Natural killer cell (primary cell): ENCODE measurements at regions not wholly inside any gene's neighbourhood (a gene's known extent, or its start where the extent isn't known, plus 50 kb on each side); places are given as distances from the start of the nearest gene placed in this dataset.

Experiments used
- ATAC-seq, 3 donors: fragments of 150-1000 bp in 2 of 3; fragments of 200-7000 bp in 1 of 3; cut with Tn5 transposase; 1 replicate in 1 of 3; 2 replicates in 2 of 3; pipeline ENCODE4 v1.10.0; 2021; ENCODE audit warnings: mild to moderate bottlenecking in 2 of 3, moderate library complexity in 2 of 3
- DNase-seq, 2 donors: peaks; one replicate each; pipeline versions ENCODE4 v3.0.0 to v3.0.0-alpha.2; 2013 to 2021; ENCODE audit warnings: mixed read lengths in 1 of 2
- H3K27ac ChIP-seq: one replicate; pipeline ENCODE4 v1.5.1; 2013; ENCODE audit warnings: mild to moderate bottlenecking, low read length
- H3K27me3 ChIP-seq: one replicate; pipeline ENCODE4 v1.6.1; 2013; ENCODE audit warnings: low read length; ENCODE audit not compliant: control insufficient read depth, insufficient read depth
- H3K36me3 ChIP-seq: one replicate; pipeline ENCODE4 v1.6.1; 2013; ENCODE audit warnings: low read length; ENCODE audit not compliant: control insufficient read depth, insufficient read depth
- H3K4me1 ChIP-seq: one replicate; pipeline ENCODE4 v1.6.1; 2013; ENCODE audit warnings: low read length; ENCODE audit not compliant: control insufficient read depth, insufficient read depth
- H3K4me3 ChIP-seq: one replicate; pipeline ENCODE4 v1.5.1; 2013; ENCODE audit warnings: low read length
- H3K9me3 ChIP-seq: one replicate; pipeline ENCODE4 v1.6.1; 2013; ENCODE audit warnings: low read length; ENCODE audit not compliant: control insufficient read depth, insufficient read depth
- H3K27ac Mint-ChIP-seq, 2 donors: one replicate each; pipeline ENCODE4 v1.8.0; 2022; ENCODE audit warnings: mild to moderate bottlenecking in 2 of 2, mixed read lengths in 2 of 2, moderate library complexity in 1 of 2
- H3K27me3 Mint-ChIP-seq, 2 donors: one replicate each; pipeline ENCODE4 v1.8.0; 2022; ENCODE audit warnings: low read depth in 2 of 2, mixed read lengths in 2 of 2
- H3K36me3 Mint-ChIP-seq: one replicate; pipeline ENCODE4 v1.8.0; 2022; ENCODE audit warnings: mixed read lengths
- H3K4me1 Mint-ChIP-seq, 2 donors: one replicate each; pipeline ENCODE4 v1.8.0; 2022; ENCODE audit warnings: mixed read lengths in 2 of 2
- H3K4me3 Mint-ChIP-seq: one replicate; pipeline ENCODE4 v1.8.0; 2022; ENCODE audit warnings: mild to moderate bottlenecking, moderate library complexity, mixed read lengths
- H3K9me3 Mint-ChIP-seq, 2 donors: one replicate each; pipeline ENCODE4 v1.8.0; 2022; ENCODE audit warnings: mixed read lengths in 2 of 2
- CTCF ChIP-seq: fragments of 200-600 bp; IDR thresholded peaks from one replicate; pipeline ENCODE4 v1.8.0; 2022; ENCODE audit warnings: antibody characterized with exemption
- WGBS: methylation state at CpG from one replicate; pipeline ENCODE4 v1.1.7; 2013; ENCODE audit warnings: missing lambda C conversion rate; ENCODE audit not compliant: insufficient coverage; 5-methylcytosine and 5-hydroxymethylcytosine counted together
- intact Hi-C: fragments of 100-400 bp; cut with micrococcal nuclease; formaldehyde crosslinking; loops from one replicate; pipeline ENCODE4 v1.14.2; 2022

DNA sequence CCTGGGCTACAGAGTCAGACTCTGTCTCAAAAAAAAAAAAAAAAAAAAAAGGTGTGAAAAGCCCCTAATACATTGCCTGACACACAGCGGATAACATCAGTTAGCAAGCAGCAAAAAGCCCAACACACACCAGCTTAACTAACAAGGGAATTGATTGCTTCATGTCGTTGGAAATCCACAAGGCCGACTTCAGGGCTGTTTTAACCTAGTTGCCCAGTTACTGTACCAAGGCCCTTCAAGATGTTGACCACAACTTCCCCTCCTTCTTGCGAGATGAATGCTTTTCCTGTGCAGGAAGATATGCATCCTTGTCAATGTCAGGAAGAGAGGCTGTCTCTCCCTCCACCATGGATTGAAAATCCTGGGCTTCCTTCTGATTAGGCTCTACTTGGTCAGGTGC lies 202.9 kb downstream of the MIB1 start:
- Histone ChIP-seq H3K9me3 (no peaks in the 10 kb centered on the region), H3K27ac (no peak overlapping the region), H3K27me3 (no peaks in the 10 kb centered on the region), H3K4me3 (no peak overlapping the region), H3K4me1 (no peaks in the 10 kb centered on the region), H3K36me3 (no peaks in the 10 kb centered on the region)
- H3K4me1 Mint-ChIP-seq, result no peaks in the 10 kb centered on the region
- no peak for ATAC-seq
- no peak overlapping the region for H3K4me3 Mint-ChIP-seq
- intact Hi-C loops, result no loop called here
- H3K36me3 Mint-ChIP-seq, result no peaks in the 10 kb centered on the region
- no peak overlapping the region for H3K27ac Mint-ChIP-seq
- DNase-seq, result no peak
- no peaks in the 10 kb centered on the region for H3K9me3 Mint-ChIP-seq
- 33% methylated on average over 4 of the region's 4 CpGs for WGBS
- peaks cover 5 to 7% of the 10 kb centered on the region in 2 donors for H3K27me3 Mint-ChIP-seq
- TF ChIP-seq CTCF, result no peak

GRCh38 chr18:21949326-21950015 lies 208.9 kb downstream of the MIB1 start:
- H3K27ac Mint-ChIP-seq, result no peak overlapping the region
- H3K36me3 Mint-ChIP-seq, result no peaks in the 10 kb centered on the region
- Histone ChIP-seq H3K4me1 (no peaks in the 10 kb centered on the region), H3K9me3 (no peaks in the 10 kb centered on the region), H3K4me3 (no peak overlapping the region), H3K36me3 (no peaks in the 10 kb centered on the region), H3K27me3 (no peaks in the 10 kb centered on the region), H3K27ac (no peak overlapping the region)
- intact Hi-C loops, result no loop called here
- no peaks in the 10 kb centered on the region for H3K4me1 Mint-ChIP-seq
- H3K4me3 Mint-ChIP-seq, result no peak overlapping the region
- WGBS, result 89% methylated on average over 8 of the region's 8 CpGs
- TF ChIP-seq CTCF, result no peak
- no peak for DNase-seq
- peaks cover 17 to 42% of the 10 kb centered on the region in 2 donors for H3K27me3 Mint-ChIP-seq
- ATAC-seq, result no peak
- H3K9me3 Mint-ChIP-seq, result no peaks in the 10 kb centered on the region

DNA sequence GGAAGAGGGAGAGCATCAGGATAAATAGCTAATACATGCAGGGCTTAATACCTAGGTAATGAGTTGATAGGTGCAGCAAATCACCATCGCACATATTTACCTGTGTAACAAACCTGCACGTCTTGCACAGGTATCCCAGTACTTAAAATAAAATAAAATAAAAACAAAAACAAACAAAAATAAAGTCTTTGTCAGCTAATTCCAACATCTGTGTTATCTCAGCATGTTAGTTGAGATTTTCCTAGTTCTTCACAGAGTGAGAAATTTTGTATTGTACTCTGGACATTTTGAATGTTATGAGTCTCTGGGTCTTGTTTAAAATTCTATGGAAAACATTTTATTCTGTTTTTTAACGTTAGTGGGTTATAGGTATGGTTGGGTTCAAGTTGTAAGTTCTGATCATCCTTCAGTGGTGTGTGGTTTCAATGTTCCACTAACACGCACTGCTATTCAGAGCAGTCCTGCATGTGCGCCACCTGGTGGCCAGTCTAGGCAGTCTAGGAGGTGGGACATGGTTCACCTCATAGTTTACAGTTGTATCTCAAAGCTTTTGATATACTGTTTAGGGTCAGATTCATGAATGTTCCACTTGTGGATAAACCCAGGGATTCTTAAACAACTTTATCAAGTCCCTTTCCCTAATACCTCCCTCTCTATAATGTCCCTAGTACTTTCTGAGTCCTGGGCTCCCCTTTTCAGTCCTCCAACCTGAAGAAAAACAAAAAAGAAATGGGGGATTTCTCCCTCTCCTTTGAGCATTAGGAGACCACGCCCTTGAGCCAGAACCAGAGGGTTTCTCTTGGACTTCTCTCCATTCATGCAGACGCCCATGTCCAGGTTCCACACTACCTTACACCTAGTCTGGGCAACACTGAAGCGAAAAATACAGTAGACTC lies 213.4 kb upstream of the GATA6 start:
- no peaks in the 10 kb centered on the region for H3K4me1 ChIP-seq
- H3K36me3 ChIP-seq, result no peaks in the 10 kb centered on the region
- 45% methylated on average over 8 of the region's 8 CpGs for WGBS
- no peak overlapping the region for H3K27ac ChIP-seq
- ATAC-seq, result peak; percentile 84 to 100 (median 89)
- no peak overlapping the region for H3K4me3 ChIP-seq
- H3K4me3 Mint-ChIP-seq, result no peak overlapping the region
- H3K27me3 Mint-ChIP-seq, result peaks cover 20 to 31% of the 10 kb centered on the region in 2 donors
- H3K4me1 Mint-ChIP-seq, result no peaks in the 10 kb centered on the region
- H3K27me3 ChIP-seq, result no peaks in the 10 kb centered on the region
- no peaks in the 10 kb centered on the region for H3K36me3 Mint-ChIP-seq
- DNase-seq, result peak; percentile 67 to 85
- intact Hi-C loops, result loop anchor here (1.0 to 5.0 kb wide), 2 partner anchors 49 to 467 kb away; no protein-coding TSS in a partner anchor
- no peak overlapping the region for H3K27ac Mint-ChIP-seq
- H3K9me3 ChIP-seq, result no peaks in the 10 kb centered on the region
- H3K9me3 Mint-ChIP-seq, result no peaks in the 10 kb centered on the region
- peak; percentile 95 for TF ChIP-seq CTCF
